ENCODE measurements at regions not wholly inside any gene's neighbourhood (a gene's known extent, or its start where the extent isn't known, plus 50 kb on each side); places are given as distances from the start of the nearest gene placed in this dataset.

DNA sequence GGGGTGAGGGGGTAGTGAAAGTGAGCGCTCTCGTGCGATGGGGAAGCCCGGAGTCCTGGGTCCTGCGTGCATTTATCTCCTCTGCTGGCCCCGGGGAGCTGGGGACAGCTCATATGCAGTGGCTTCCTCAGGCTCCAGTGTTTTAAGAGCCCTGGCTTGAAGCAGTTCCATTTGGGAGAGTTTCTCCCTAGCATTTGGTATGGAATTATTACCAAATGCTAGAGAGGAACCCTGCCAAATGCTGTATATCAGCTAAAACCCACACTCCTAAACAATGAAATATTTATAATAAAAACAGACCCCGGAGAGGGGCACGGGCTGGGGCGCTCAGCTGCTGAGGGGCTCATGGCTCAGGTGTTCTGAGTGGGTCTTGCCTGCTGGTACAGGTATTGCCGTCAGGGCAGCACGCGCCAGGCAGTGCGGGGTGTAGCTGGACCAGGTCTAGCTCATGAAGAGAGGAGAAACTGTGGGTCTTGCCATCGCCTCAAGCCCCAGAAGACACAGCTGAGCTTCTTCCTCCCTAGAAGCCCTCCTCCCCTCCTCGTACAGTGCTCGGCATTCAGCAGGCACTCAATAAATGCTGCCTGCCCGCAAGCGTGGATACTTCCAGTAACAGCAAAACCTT, 163.6 kb upstream of the ZNF536 start:
- TF ChIP-seq, protein P1, sequence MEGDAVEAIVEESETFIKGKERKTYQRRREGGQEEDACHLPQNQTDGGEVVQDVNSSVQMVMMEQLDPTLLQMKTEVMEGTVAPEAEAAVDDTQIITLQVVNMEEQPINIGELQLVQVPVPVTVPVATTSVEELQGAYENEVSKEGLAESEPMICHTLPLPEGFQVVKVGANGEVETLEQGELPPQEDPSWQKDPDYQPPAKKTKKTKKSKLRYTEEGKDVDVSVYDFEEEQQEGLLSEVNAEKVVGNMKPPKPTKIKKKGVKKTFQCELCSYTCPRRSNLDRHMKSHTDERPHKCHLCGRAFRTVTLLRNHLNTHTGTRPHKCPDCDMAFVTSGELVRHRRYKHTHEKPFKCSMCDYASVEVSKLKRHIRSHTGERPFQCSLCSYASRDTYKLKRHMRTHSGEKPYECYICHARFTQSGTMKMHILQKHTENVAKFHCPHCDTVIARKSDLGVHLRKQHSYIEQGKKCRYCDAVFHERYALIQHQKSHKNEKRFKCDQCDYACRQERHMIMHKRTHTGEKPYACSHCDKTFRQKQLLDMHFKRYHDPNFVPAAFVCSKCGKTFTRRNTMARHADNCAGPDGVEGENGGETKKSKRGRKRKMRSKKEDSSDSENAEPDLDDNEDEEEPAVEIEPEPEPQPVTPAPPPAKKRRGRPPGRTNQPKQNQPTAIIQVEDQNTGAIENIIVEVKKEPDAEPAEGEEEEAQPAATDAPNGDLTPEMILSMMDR (IDR thresholded peaks at IDR 0.05; ENCODE audit: partially characterized antibody, unreplicated experiment) = no peak
- DNase-seq = no peak
- no peaks in the 10 kb centered on the region for H3K36me3 Mint-ChIP-seq (ENCODE audit: unreplicated experiment)
- no peak overlapping the region for H3K27ac Mint-ChIP-seq (ENCODE audit: unreplicated experiment)
- peaks cover 5% of the 10 kb centered on the region for H3K9me3 Mint-ChIP-seq (ENCODE audit: unreplicated experiment)
- H3K4me3 Mint-ChIP-seq (ENCODE audit: unreplicated experiment) = no peak overlapping the region
- peaks cover 5% of the 10 kb centered on the region for H3K27me3 Mint-ChIP-seq (ENCODE audit: unreplicated experiment)
- no peaks in the 10 kb centered on the region for H3K4me1 Mint-ChIP-seq (ENCODE audit: low read depth, unreplicated experiment)

DNA sequence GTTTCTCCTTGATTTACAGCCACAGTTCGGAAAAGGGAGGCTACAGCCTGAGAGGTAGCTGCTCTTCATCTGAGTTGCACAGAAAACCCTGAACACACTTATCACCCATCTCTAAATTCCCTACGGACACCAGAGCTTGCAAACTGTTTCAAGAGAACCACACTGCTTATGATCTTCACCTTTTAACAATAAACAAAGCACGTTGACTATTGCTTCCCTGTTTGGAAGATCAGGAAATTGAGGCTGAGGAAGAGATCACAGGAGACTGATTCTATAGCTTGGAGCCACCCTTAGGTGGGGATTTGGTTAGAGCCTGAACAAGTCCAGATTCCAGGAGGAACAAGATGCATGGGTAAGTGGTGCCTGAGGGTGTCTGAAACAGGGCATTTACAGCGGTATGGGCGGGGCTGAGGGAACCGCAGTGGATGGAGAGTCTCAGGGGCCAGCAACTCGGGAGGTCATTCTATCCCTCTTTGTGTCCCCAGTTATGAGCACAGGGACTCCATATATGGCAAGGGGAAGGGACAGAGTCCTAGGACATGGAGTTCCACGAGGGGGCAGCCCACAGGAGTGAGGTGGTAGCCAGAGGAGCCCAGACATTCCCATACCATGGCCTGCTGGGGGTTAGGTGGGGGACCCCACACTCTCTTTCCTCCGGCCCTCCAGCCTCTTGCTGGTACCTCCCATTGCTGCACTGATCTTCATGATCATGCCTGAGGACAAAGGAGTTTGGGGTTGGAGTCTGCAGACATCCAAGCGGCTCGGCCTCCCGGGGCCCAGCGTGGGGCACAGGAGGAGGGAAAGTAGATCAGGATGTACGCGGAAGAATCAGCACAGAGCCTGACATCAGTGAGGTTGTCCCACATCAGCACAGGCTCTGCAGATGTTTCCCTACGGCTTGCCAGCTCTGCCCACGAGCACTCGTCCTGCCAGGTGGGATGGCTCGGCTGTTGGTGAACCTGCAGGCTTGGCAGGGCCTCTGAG, 162.3 kb upstream of the ZNF536 start:
- no peak for DNase-seq
- Mint-ChIP-seq H3K36me3 (ENCODE audit: unreplicated experiment) (no peaks in the 10 kb centered on the region), H3K4me3 (ENCODE audit: unreplicated experiment) (no peak overlapping the region), H3K9me3 (ENCODE audit: unreplicated experiment) (peaks cover 5% of the 10 kb centered on the region), H3K27ac (ENCODE audit: unreplicated experiment) (no peak overlapping the region), H3K4me1 (ENCODE audit: low read depth, unreplicated experiment) (no peaks in the 10 kb centered on the region), H3K27me3 (ENCODE audit: unreplicated experiment) (peaks cover 1% of the 10 kb centered on the region)
- TF ChIP-seq, protein P1 (IDR thresholded peaks at IDR 0.05; ENCODE audit: partially characterized antibody, unreplicated experiment) = no peak

DNA sequence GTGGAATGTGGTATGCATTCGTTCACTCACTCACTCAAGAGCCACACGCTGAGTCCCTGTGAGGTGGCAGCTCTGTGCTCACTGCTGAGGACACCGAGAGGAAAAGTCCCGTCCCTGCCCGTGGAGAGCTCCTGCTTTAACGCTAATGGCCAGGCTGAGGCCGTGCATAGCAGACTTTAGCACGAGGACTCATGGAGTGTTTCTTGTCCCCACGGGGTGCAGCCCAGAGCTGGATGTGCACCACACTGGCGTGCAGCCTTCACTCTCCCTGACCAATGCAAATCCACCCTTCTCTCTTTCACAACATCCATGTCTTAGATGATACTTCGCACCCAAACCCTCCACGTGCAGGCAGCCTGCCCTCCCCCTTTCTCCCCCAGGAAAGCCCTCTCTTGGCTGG, 159.6 kb upstream of the ZNF536 start:
- Mint-ChIP-seq H3K27ac (ENCODE audit: unreplicated experiment) (no peak overlapping the region), H3K27me3 (ENCODE audit: unreplicated experiment) (no peaks in the 10 kb centered on the region), H3K4me3 (ENCODE audit: unreplicated experiment) (no peak overlapping the region), H3K9me3 (ENCODE audit: unreplicated experiment) (peaks cover 4% of the 10 kb centered on the region), H3K36me3 (ENCODE audit: unreplicated experiment) (no peaks in the 10 kb centered on the region), H3K4me1 (ENCODE audit: low read depth, unreplicated experiment) (no peaks in the 10 kb centered on the region)
- DNase-seq = no peak
- TF ChIP-seq, protein P1 (IDR thresholded peaks at IDR 0.05; ENCODE audit: partially characterized antibody, unreplicated experiment) = no peak

DNA sequence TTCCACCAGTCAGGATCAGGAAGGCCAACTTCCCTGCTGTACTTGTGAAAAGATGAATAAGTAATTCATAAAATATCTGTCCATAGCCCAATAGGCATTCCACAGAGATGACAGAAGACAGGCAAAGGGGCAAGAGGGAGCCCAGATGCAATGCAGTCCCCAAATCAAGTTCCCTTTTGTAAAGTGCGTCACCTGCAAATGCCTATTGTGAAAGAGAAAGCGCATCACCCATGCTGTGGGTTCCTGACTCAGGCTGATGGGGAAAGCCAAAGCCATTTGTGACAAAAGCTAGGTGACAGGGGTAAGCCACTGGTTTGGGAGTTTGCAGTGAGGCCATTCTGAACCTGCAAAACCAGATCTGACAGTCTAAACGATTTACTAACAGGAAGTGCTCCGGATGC, 157.5 kb upstream of the ZNF536 start:
- Mint-ChIP-seq H3K4me1 (ENCODE audit: low read depth, unreplicated experiment) (no peaks in the 10 kb centered on the region), H3K9me3 (ENCODE audit: unreplicated experiment) (peaks cover 4% of the 10 kb centered on the region), H3K36me3 (ENCODE audit: unreplicated experiment) (no peaks in the 10 kb centered on the region), H3K27ac (ENCODE audit: unreplicated experiment) (no peak overlapping the region), H3K4me3 (ENCODE audit: unreplicated experiment) (no peak overlapping the region), H3K27me3 (ENCODE audit: unreplicated experiment) (no peaks in the 10 kb centered on the region)
- DNase-seq = no peak
- TF ChIP-seq, protein P1 (IDR thresholded peaks at IDR 0.05; ENCODE audit: partially characterized antibody, unreplicated experiment) = no peak

DNA sequence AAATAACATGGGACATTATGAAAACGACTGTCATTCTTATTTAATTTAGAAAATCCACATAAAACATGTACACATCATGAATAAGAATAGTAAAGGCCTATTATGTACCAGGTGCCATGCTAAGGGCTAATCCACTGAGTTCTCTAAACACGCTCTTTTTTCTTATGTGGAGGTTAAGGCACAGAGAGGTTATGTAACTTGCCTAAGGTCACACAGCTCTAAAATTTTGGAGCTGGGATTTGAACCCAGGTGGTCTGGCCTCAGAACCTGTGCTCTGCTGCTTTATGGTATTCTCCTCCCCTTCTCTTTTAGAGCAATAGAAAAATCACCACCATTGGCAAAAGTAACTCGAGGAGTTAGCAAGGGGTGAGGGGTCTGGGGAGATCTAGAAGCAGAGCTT, 156.9 kb upstream of the ZNF536 start:
- Mint-ChIP-seq H3K27me3 (ENCODE audit: unreplicated experiment) (no peaks in the 10 kb centered on the region), H3K36me3 (ENCODE audit: unreplicated experiment) (no peaks in the 10 kb centered on the region), H3K9me3 (ENCODE audit: unreplicated experiment) (peaks cover 3% of the 10 kb centered on the region), H3K27ac (ENCODE audit: unreplicated experiment) (no peak overlapping the region), H3K4me1 (ENCODE audit: low read depth, unreplicated experiment) (no peaks in the 10 kb centered on the region), H3K4me3 (ENCODE audit: unreplicated experiment) (no peak overlapping the region)
- TF ChIP-seq, protein P1 (IDR thresholded peaks at IDR 0.05; ENCODE audit: partially characterized antibody, unreplicated experiment) = no peak
- DNase-seq = no peak
